ENCODE measurements at regions not wholly inside any gene's neighbourhood (a gene's known extent, or its start where the extent isn't known, plus 50 kb on each side); places are given as distances from the start of the nearest gene placed in this dataset.

- TF ChIP-seq, protein P1, sequence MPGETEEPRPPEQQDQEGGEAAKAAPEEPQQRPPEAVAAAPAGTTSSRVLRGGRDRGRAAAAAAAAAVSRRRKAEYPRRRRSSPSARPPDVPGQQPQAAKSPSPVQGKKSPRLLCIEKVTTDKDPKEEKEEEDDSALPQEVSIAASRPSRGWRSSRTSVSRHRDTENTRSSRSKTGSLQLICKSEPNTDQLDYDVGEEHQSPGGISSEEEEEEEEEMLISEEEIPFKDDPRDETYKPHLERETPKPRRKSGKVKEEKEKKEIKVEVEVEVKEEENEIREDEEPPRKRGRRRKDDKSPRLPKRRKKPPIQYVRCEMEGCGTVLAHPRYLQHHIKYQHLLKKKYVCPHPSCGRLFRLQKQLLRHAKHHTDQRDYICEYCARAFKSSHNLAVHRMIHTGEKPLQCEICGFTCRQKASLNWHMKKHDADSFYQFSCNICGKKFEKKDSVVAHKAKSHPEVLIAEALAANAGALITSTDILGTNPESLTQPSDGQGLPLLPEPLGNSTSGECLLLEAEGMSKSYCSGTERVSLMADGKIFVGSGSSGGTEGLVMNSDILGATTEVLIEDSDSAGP (CRISPR knock-in tag; IDR thresholded peaks at IDR 0.05): no peak
- TF ChIP-seq CEBPG (CRISPR knock-in tag; IDR thresholded peaks at IDR 0.05) (no peak), CEBPG (tag; conservative IDR thresholded peaks at IDR 0.05 in 1 of 2, IDR thresholded peaks at IDR 0.05 in 1 of 2) (peak in 1 of 2 experiments; percentile 33; a peak in 1 of 4 replicates), REST (IDR thresholded peaks at IDR 0.05; ENCODE audit: borderline replicate concordance) (peak; percentile 70), REST (CRISPR knock-in tag; IDR thresholded peaks at IDR 0.05; ENCODE audit: low read depth) (no peak), E2F4 (CRISPR knock-in tag; IDR thresholded peaks at IDR 0.05; ENCODE audit: low read depth) (no peak), PHTF2 (CRISPR knock-in tag; IDR thresholded peaks at IDR 0.05) (no peak), BCOR (IDR thresholded peaks at IDR 0.05) (peak; percentile 89), WHSC1 (IDR thresholded peaks at IDR 0.05; ENCODE audit: low read length) (no peak), MEIS2 (IDR thresholded peaks at IDR 0.05; ENCODE audit: partially characterized antibody) (peak; percentile 26), ZNF316 (IDR thresholded peaks at IDR 0.05) (peak; percentile 99), HNRNPL (IDR thresholded peaks at IDR 0.05; ENCODE audit: low read depth, low read length) (no peak), RUNX1 (IDR thresholded peaks at IDR 0.05; ENCODE audit: low read depth) (no peak), DACH1 (IDR thresholded peaks at IDR 0.05; ENCODE audit: partially characterized antibody) (no peak), ETV1 (tag; conservative IDR thresholded peaks at IDR 0.05; ENCODE audit: low read depth) (0 out of 2 replicates have a peak, but pooled peaks have one; percentile 16), NKRF (IDR thresholded peaks at IDR 0.05; ENCODE audit: borderline replicate concordance) (0 out of 2 replicates have a peak, but pooled peaks have one; percentile 44)
Observed at GRCh38 chr10:28734938-28735759, 57.8 kb downstream of the BAMBI start (continued).
